ENCODE measurements at regions not wholly inside any gene's neighbourhood (a gene's known extent, or its start where the extent isn't known, plus 50 kb on each side); places are given as distances from the start of the nearest gene placed in this dataset.

- H3K4me1 ChIP-seq = no peaks in the 10 kb centered on the region
- H3K4me3 ChIP-seq = no peak overlapping the region
These were observed 368.1 kb upstream of the NOCT start for GRCh38 chr4:138647433-138647832.

DNA sequence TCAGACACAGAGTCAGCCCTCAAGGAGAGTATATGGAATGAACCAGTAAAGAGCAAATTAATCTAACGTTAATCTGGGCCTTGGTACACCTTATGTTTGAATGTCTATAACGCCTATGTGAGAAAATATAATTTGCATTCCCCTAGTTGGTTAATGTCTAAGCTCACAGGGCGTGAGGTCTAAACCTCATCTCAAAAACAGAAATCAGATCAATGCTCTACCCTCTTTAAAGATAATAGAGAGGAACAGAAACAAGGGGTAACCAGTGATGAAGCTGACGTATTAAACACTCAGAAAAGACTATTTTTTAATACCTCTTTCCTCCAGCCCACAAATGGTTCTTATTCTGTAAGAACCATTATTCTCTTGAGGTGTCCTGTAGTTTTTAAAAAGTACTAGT lies 369.2 kb upstream of the NOCT start:
- Histone ChIP-seq H3K27ac (no peak overlapping the region), H3K36me3 (no peaks in the 10 kb centered on the region), H3K4me3 (no peak overlapping the region), H3K9me3 (no peaks in the 10 kb centered on the region), H3K4me1 (no peaks in the 10 kb centered on the region), H3K27me3 (no peaks in the 10 kb centered on the region)
- WGBS, 2 donors = 79 to 85% methylated on average over 4 of the region's 4 CpGs
- DNase-seq (ENCODE audit: low spot score in 2 of 2) = no peak
- TF ChIP-seq, protein P1, sequence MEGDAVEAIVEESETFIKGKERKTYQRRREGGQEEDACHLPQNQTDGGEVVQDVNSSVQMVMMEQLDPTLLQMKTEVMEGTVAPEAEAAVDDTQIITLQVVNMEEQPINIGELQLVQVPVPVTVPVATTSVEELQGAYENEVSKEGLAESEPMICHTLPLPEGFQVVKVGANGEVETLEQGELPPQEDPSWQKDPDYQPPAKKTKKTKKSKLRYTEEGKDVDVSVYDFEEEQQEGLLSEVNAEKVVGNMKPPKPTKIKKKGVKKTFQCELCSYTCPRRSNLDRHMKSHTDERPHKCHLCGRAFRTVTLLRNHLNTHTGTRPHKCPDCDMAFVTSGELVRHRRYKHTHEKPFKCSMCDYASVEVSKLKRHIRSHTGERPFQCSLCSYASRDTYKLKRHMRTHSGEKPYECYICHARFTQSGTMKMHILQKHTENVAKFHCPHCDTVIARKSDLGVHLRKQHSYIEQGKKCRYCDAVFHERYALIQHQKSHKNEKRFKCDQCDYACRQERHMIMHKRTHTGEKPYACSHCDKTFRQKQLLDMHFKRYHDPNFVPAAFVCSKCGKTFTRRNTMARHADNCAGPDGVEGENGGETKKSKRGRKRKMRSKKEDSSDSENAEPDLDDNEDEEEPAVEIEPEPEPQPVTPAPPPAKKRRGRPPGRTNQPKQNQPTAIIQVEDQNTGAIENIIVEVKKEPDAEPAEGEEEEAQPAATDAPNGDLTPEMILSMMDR (IDR thresholded peaks at IDR 0.05) = no peak
- no peak for TF ChIP-seq POLR2A (IDR thresholded peaks at IDR 0.05)
- no peak for TF ChIP-seq EP300 (IDR thresholded peaks at IDR 0.05)

More at GRCh38 chr4:138647433-138647832, 368.1 kb upstream of the NOCT start:
- H3K36me3 ChIP-seq = no peaks in the 10 kb centered on the region
- no peaks in the 10 kb centered on the region for H3K27me3 ChIP-seq
- H3K9me3 ChIP-seq = no peaks in the 10 kb centered on the region
- TF ChIP-seq, protein P1 (IDR thresholded peaks at IDR 0.05) = no peak
- TF ChIP-seq EP300 (IDR thresholded peaks at IDR 0.05) (no peak), POLR2A (IDR thresholded peaks at IDR 0.05) (no peak)
- DNase-seq (ENCODE audit: low spot score in 2 of 2) = no peak
- H3K27ac ChIP-seq = no peak overlapping the region
- 79 to 89% methylated on average over 2 of the region's 2 CpGs for WGBS, 2 donors

DNA sequence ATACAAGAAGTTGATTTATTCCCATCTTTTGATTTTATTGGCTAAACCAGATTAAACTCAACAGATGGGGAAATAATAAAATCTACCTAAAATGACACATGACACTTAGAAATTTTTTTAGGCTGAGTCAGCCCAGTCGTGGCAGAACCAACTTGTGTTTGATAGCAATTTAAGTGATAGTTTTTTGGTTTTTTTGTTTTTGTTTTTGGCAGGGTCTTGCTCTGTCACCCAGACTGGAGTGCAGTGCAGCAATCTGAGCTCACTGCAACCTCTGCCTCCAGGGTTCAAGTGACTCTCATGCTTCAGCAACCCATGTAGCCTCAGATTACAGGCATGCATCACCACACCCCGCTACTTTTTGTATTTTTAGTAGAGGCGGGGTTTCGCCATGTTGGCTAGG lies 370.3 kb upstream of the NOCT start:
- H3K4me1 ChIP-seq = no peaks in the 10 kb centered on the region
- no peaks in the 10 kb centered on the region for H3K27me3 ChIP-seq
- H3K27ac ChIP-seq = no peak overlapping the region
- no peaks in the 10 kb centered on the region for H3K36me3 ChIP-seq
- no peak overlapping the region for H3K4me3 ChIP-seq
- 78 to 82% methylated on average over 4 of the region's 4 CpGs for WGBS, 2 donors
- TF ChIP-seq, protein P1 (IDR thresholded peaks at IDR 0.05) = no peak
- no peak for TF ChIP-seq POLR2A (IDR thresholded peaks at IDR 0.05)
- TF ChIP-seq EP300 (IDR thresholded peaks at IDR 0.05) = no peak
- no peak for DNase-seq (ENCODE audit: low spot score in 2 of 2)
- no peaks in the 10 kb centered on the region for H3K9me3 ChIP-seq

- Histone ChIP-seq H3K27ac (no peak overlapping the region), H3K9me3 (no peaks in the 10 kb centered on the region), H3K4me1 (no peaks in the 10 kb centered on the region), H3K4me3 (no peak overlapping the region), H3K36me3 (no peaks in the 10 kb centered on the region), H3K27me3 (no peaks in the 10 kb centered on the region)
- DNase-seq (ENCODE audit: low spot score in 2 of 2) = no peak
- 60 to 67% methylated on average over 5 of the region's 5 CpGs for WGBS, 2 donors
- TF ChIP-seq, protein P1 (IDR thresholded peaks at IDR 0.05) = no peak
- TF ChIP-seq EP300 (IDR thresholded peaks at IDR 0.05) (no peak), POLR2A (IDR thresholded peaks at IDR 0.05) (no peak)
These were observed 371.3 kb upstream of the NOCT start for GRCh38 chr4:138644322-138644721.

DNA sequence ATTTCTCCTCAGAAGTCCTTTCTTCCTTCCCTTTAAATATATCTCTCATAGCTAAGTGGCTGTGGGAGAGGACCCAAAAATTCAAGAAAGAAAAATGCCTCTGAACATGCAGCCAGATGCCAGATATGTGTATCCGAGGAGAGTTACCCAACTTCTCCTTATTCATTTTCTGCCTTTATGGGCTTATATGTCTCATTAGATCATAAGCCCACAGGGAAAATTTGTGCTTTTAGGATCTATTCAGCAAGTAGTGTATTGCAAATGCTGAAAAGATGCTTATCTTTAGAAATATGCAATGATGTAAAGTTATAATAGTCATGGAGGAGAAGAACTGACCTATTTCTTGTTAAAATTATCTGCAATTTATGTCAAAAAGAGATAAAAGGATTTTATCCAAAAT lies 371.8 kb upstream of the NOCT start:
- H3K9me3 ChIP-seq = no peaks in the 10 kb centered on the region
- WGBS, 2 donors = 61 to 74% methylated on average over 1 of the region's 1 CpG
- H3K27ac ChIP-seq = no peak overlapping the region
- no peaks in the 10 kb centered on the region for H3K27me3 ChIP-seq
- DNase-seq (ENCODE audit: low spot score in 2 of 2) = no peak
- no peaks in the 10 kb centered on the region for H3K4me1 ChIP-seq
- TF ChIP-seq, protein P1 (IDR thresholded peaks at IDR 0.05) = no peak
- TF ChIP-seq EP300 (IDR thresholded peaks at IDR 0.05) (no peak), POLR2A (IDR thresholded peaks at IDR 0.05) (no peak)
- H3K4me3 ChIP-seq = no peak overlapping the region
- no peaks in the 10 kb centered on the region for H3K36me3 ChIP-seq
